ENCODE measurements at regions not wholly inside any gene's neighbourhood (a gene's known extent, or its start where the extent isn't known, plus 50 kb on each side); places are given as distances from the start of the nearest gene placed in this dataset.

DNA sequence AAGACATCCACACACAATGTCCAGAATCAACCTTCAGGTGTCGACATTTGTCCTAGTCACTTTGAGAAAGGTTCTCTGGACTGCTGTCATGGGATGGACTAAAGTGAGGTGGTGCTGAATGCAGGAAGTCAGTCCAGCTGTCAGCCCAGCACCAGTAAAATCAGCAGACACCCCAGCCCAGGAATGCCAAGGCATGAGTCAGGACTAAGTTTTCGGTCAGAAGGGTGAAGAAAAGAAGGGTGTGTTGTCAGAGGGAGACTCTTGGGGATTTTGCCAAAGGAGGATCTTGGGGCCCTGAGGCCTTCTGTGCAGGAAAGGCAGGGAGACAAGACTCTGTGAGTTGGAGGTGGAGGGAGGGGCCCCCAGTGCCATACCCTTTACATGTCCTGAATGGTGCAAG, 69.0 kb upstream of the XPA start:
- TF ChIP-seq YY1 (IDR thresholded peaks at IDR 0.05; ENCODE audit: low read depth), result no peak
- TF ChIP-seq CREB1 (IDR thresholded peaks at IDR 0.05; ENCODE audit: low read depth), result no peak
- TF ChIP-seq NFIC (IDR thresholded peaks at IDR 0.05), result no peak
- no peak for TF ChIP-seq EP300 (IDR thresholded peaks at IDR 0.05; ENCODE audit: borderline replicate concordance)
- no peak for TF ChIP-seq ZBTB7A (IDR thresholded peaks at IDR 0.05; ENCODE audit: low read depth)
- no peak for TF ChIP-seq EGR1 (IDR thresholded peaks at IDR 0.05)
- no peak for TF ChIP-seq FOXM1 (IDR thresholded peaks at IDR 0.05; ENCODE audit: borderline replicate concordance, low read depth)
- TF ChIP-seq CEBPB (IDR thresholded peaks at IDR 0.05), result no peak
- TF ChIP-seq TEAD4 (IDR thresholded peaks at IDR 0.05), result no peak
- TF ChIP-seq, protein P1, sequence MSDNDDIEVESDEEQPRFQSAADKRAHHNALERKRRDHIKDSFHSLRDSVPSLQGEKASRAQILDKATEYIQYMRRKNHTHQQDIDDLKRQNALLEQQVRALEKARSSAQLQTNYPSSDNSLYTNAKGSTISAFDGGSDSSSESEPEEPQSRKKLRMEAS (IDR thresholded peaks at IDR 0.05), result no peak
- no peak for TF ChIP-seq TCF12 (IDR thresholded peaks at IDR 0.05; ENCODE audit: low read depth)
- TF ChIP-seq, protein P2, sequence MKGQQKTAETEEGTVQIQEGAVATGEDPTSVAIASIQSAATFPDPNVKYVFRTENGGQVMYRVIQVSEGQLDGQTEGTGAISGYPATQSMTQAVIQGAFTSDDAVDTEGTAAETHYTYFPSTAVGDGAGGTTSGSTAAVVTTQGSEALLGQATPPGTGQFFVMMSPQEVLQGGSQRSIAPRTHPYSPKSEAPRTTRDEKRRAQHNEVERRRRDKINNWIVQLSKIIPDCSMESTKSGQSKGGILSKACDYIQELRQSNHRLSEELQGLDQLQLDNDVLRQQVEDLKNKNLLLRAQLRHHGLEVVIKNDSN (IDR thresholded peaks at IDR 0.05), result no peak
- no peak for TF ChIP-seq TAF1 (IDR thresholded peaks at IDR 0.05; ENCODE audit: low read depth)
- TF ChIP-seq, protein P3, sequence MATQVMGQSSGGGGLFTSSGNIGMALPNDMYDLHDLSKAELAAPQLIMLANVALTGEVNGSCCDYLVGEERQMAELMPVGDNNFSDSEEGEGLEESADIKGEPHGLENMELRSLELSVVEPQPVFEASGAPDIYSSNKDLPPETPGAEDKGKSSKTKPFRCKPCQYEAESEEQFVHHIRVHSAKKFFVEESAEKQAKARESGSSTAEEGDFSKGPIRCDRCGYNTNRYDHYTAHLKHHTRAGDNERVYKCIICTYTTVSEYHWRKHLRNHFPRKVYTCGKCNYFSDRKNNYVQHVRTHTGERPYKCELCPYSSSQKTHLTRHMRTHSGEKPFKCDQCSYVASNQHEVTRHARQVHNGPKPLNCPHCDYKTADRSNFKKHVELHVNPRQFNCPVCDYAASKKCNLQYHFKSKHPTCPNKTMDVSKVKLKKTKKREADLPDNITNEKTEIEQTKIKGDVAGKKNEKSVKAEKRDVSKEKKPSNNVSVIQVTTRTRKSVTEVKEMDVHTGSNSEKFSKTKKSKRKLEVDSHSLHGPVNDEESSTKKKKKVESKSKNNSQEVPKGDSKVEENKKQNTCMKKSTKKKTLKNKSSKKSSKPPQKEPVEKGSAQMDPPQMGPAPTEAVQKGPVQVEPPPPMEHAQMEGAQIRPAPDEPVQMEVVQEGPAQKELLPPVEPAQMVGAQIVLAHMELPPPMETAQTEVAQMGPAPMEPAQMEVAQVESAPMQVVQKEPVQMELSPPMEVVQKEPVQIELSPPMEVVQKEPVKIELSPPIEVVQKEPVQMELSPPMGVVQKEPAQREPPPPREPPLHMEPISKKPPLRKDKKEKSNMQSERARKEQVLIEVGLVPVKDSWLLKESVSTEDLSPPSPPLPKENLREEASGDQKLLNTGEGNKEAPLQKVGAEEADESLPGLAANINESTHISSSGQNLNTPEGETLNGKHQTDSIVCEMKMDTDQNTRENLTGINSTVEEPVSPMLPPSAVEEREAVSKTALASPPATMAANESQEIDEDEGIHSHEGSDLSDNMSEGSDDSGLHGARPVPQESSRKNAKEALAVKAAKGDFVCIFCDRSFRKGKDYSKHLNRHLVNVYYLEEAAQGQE (IDR thresholded peaks at IDR 0.05; ENCODE audit: low read depth), result no peak
- TF ChIP-seq RAD21 (IDR thresholded peaks at IDR 0.05; ENCODE audit: low read depth), result no peak

DNA sequence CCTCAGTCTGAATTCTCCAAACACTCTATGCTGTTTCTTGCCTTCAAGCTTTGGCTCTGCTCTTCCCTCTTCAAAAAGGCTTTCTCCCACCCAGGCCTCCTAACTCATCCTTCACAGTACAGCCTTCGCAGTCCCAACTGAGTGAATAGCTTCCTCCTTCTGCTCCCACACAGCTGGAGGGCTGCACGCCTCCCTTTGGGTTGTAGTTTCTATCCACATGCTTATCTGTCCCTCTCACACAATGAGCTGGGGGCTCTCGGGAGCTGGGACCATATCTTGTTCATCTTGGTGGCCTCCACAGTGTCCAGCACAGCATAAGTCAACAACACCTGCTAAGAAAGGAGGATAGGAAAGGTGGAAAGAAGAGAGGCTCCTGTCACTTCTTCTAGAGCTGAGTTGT, 69.5 kb upstream of the XPA start:
- no peak for TF ChIP-seq FOXM1 (IDR thresholded peaks at IDR 0.05; ENCODE audit: borderline replicate concordance, low read depth)
- no peak for TF ChIP-seq RAD21 (IDR thresholded peaks at IDR 0.05; ENCODE audit: low read depth)
- TF ChIP-seq, protein P1 (IDR thresholded peaks at IDR 0.05), result no peak
- TF ChIP-seq EP300 (IDR thresholded peaks at IDR 0.05; ENCODE audit: borderline replicate concordance), result no peak
- no peak for TF ChIP-seq ZBTB7A (IDR thresholded peaks at IDR 0.05; ENCODE audit: low read depth)
- TF ChIP-seq CEBPB (IDR thresholded peaks at IDR 0.05), result no peak
- no peak for TF ChIP-seq NFIC (IDR thresholded peaks at IDR 0.05)
- TF ChIP-seq, protein P3 (IDR thresholded peaks at IDR 0.05; ENCODE audit: low read depth), result no peak
- no peak for TF ChIP-seq CREB1 (IDR thresholded peaks at IDR 0.05; ENCODE audit: low read depth)
- TF ChIP-seq TCF12 (IDR thresholded peaks at IDR 0.05; ENCODE audit: low read depth), result no peak
- no peak for TF ChIP-seq TAF1 (IDR thresholded peaks at IDR 0.05; ENCODE audit: low read depth)
- no peak for TF ChIP-seq TEAD4 (IDR thresholded peaks at IDR 0.05)
- TF ChIP-seq, protein P2 (IDR thresholded peaks at IDR 0.05), result no peak
- no peak for TF ChIP-seq EGR1 (IDR thresholded peaks at IDR 0.05)
- TF ChIP-seq YY1 (IDR thresholded peaks at IDR 0.05; ENCODE audit: low read depth), result no peak

DNA sequence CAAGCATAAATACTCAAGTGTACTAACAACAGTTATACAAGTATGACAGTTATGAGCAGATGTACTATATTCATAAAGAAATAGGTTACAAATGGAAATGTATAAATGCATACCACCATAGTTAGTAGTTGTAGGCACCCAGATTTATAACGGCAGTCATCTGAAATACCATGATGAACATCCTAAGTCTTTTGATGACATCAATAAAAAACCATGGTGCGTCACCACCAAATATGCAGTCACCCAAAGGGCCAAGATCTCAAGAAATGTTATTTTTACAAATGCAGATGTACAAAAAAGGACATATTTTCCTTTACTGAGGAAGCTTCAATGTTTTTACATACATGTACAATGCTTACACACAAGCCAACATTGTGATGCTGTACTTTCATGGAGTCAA, 70.8 kb upstream of the XPA start:
- TF ChIP-seq CREB1 (IDR thresholded peaks at IDR 0.05; ENCODE audit: low read depth) (no peak), FOXM1 (IDR thresholded peaks at IDR 0.05; ENCODE audit: borderline replicate concordance, low read depth) (no peak), CEBPB (IDR thresholded peaks at IDR 0.05) (no peak), TAF1 (IDR thresholded peaks at IDR 0.05; ENCODE audit: low read depth) (no peak), EP300 (IDR thresholded peaks at IDR 0.05; ENCODE audit: borderline replicate concordance) (no peak), ZBTB7A (IDR thresholded peaks at IDR 0.05; ENCODE audit: low read depth) (no peak), NFIC (IDR thresholded peaks at IDR 0.05) (no peak), EGR1 (IDR thresholded peaks at IDR 0.05) (no peak), RAD21 (IDR thresholded peaks at IDR 0.05; ENCODE audit: low read depth) (no peak), YY1 (IDR thresholded peaks at IDR 0.05; ENCODE audit: low read depth) (no peak), TEAD4 (IDR thresholded peaks at IDR 0.05) (no peak), TCF12 (IDR thresholded peaks at IDR 0.05; ENCODE audit: low read depth) (no peak)
- TF ChIP-seq, protein P2 (IDR thresholded peaks at IDR 0.05), result no peak
- TF ChIP-seq, protein P3 (IDR thresholded peaks at IDR 0.05; ENCODE audit: low read depth), result no peak
- TF ChIP-seq, protein P1 (IDR thresholded peaks at IDR 0.05), result no peak
